Skeletal muscle satellite cell (primary cell): ENCODE measurements at regions not wholly inside any gene's neighbourhood (a gene's known extent, or its start where the extent isn't known, plus 50 kb on each side); places are given as distances from the start of the nearest gene placed in this dataset.
A peak's percentile ranks its signal among the peaks of the same experiment; 100 is the strongest.

Experiments used
- H3K27me3 ChIP-seq: 2 replicates; pipeline ENCODE4 v1.7.0; 2013; ENCODE audit warnings: low read length; ENCODE audit not compliant: control insufficient read depth, insufficient read depth
- H3K36me3 ChIP-seq: 2 replicates; pipeline ENCODE4 v1.7.0; 2013; ENCODE audit warnings: mild to moderate bottlenecking, control low read depth, low read length; ENCODE audit not compliant: insufficient read depth
- H3K4me1 ChIP-seq: 2 replicates; pipeline ENCODE4 v1.7.0; 2013; ENCODE audit warnings: low read length; ENCODE audit not compliant: control insufficient read depth, insufficient read depth
- H3K4me2 ChIP-seq: 2 replicates; pipeline ENCODE4 v1.7.0; 2013; ENCODE audit warnings: mild to moderate bottlenecking, low read length
- H3K4me3 ChIP-seq: 2 replicates; pipeline ENCODE4 v1.7.0; 2013; ENCODE audit warnings: low read length
- H3K9ac ChIP-seq: 2 replicates; pipeline ENCODE4 v1.7.0; 2013; ENCODE audit warnings: mild to moderate bottlenecking, low read depth, low read length, moderate library complexity
- H3K9me3 ChIP-seq: replicated peaks from 2 replicates; pipeline ENCODE4 v1.7.0; 2013; ENCODE audit warnings: mild to moderate bottlenecking, control low read depth, low read length

- Histone ChIP-seq H3K4me1 (no peaks in the 10 kb centered on the region), H3K9ac (no peak overlapping the region), H3K36me3 (no peaks in the 10 kb centered on the region), H3K4me3 (no peak overlapping the region), H3K9me3 (no peaks in the 10 kb centered on the region), H3K4me2 (no peak overlapping the region), H3K27me3 (no peaks in the 10 kb centered on the region)
Observed at GRCh38 chr4:217891-218290, 87.4 kb downstream of the ZNF732 start.

GRCh38 chr4:213971-214370, 89.7 kb downstream of the ZNF718 start:
- peak overlapping the region; percentile 73 for H3K4me2 ChIP-seq
- H3K27me3 ChIP-seq: no peaks in the 10 kb centered on the region
- peak overlapping the region; percentile 83 for H3K4me3 ChIP-seq
- H3K4me1 ChIP-seq: no peaks in the 10 kb centered on the region
- H3K9me3 ChIP-seq: no peaks in the 10 kb centered on the region
- H3K9ac ChIP-seq: no peak overlapping the region
- no peaks in the 10 kb centered on the region for H3K36me3 ChIP-seq
